ENCODE measurements at regions not wholly inside any gene's neighbourhood (a gene's known extent, or its start where the extent isn't known, plus 50 kb on each side); places are given as distances from the start of the nearest gene placed in this dataset.

DNA sequence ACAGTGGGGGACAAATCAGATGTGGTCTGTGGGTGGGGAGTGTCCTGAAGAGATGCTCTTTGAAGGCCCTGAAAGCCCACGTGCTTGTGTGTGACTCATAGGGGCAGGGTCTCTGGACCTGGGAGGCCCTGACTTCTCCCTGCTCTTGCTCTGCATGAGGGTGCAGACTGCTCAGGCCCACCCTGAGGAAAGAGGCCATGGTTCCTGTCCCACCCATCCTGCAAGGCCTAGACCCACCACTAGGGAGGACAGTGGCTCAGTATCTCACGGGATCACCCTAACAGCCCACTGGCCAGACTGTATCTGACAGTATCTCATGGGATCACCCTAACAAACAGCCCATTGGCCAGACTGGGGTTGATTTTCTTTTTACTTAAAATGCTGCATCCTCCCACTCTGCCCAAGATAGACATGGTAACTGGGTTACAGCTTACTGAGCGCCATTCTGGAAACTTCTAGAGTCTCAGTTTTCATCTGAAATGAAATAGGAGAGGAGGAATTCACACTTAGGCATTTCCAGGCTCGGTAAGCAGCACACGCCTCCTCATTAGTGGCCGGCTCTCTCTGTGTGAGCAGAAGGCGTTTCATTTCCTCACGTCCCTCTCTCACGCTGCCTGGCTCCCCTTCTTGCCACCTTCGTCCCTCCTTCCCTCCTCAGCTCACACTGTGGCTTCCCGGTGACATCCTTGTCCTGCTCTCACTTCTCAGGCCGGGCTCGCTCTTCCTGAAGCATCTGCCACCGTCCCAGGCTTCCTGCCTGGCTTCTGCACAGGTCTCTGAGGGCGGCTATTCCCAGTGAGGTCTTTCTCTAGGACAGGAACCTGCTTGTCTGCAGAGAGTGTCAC, 242.6 kb downstream of the GLRX3 start:
- TF ChIP-seq POLR2A (IDR thresholded peaks at IDR 0.05) = no peak
- TF ChIP-seq, protein P1, sequence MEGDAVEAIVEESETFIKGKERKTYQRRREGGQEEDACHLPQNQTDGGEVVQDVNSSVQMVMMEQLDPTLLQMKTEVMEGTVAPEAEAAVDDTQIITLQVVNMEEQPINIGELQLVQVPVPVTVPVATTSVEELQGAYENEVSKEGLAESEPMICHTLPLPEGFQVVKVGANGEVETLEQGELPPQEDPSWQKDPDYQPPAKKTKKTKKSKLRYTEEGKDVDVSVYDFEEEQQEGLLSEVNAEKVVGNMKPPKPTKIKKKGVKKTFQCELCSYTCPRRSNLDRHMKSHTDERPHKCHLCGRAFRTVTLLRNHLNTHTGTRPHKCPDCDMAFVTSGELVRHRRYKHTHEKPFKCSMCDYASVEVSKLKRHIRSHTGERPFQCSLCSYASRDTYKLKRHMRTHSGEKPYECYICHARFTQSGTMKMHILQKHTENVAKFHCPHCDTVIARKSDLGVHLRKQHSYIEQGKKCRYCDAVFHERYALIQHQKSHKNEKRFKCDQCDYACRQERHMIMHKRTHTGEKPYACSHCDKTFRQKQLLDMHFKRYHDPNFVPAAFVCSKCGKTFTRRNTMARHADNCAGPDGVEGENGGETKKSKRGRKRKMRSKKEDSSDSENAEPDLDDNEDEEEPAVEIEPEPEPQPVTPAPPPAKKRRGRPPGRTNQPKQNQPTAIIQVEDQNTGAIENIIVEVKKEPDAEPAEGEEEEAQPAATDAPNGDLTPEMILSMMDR (IDR thresholded peaks at IDR 0.05 in 8 of 11, conservative IDR thresholded peaks at IDR 0.05 in 3 of 11) = no peak
- no peak for TF ChIP-seq POLR2AphosphoS5 (IDR thresholded peaks at IDR 0.05)
